ENCODE measurements at regions not wholly inside any gene's neighbourhood (a gene's known extent, or its start where the extent isn't known, plus 50 kb on each side); places are given as distances from the start of the nearest gene placed in this dataset.

GRCh38 chr12:70154960-70155589 is 88.2 kb upstream of the CNOT2 start:
- no peak for DNase-seq (ENCODE audit: low read depth)

DNA sequence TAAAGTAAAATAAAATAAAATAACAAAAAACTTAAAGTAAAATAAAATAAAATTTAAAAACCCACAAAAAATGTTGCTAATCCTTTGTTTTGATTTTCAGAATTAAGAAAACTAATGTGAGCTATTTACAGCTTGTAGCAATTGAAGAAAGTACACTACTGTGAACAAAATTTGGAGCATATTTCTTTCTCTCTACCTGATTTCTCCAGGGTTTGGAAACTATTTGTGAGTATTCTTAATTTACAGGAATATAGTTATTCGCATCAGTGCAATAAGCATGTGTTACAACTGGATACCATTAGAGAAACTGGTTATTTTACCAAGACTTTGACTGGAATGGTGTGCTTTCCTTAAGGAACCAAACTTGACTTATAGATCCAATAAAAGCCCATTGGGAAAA is 86.1 kb upstream of the CNOT2 start:
- DNase-seq (ENCODE audit: low read depth) = no peak

DNA sequence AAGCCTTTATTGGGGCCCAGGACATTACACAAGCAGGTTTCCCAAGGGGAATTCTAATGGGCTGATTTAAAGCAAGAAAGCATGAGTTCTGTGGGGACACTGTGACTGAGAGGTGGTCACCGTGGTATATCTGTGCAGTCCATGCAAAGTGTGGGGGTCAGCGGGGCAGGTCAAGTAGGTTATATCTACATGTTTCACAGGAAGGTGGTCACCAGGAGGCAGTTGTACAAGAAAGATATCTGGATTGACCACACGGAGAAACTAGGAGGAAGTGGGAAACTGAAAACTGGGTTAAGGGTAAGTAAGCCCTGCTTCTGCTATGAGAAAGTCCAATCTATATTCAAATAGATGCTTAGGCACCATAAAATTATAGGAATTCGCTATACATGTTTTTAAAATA is 77.8 kb upstream of the CNOT2 start:
- no peak for DNase-seq (ENCODE audit: low read depth)

DNA sequence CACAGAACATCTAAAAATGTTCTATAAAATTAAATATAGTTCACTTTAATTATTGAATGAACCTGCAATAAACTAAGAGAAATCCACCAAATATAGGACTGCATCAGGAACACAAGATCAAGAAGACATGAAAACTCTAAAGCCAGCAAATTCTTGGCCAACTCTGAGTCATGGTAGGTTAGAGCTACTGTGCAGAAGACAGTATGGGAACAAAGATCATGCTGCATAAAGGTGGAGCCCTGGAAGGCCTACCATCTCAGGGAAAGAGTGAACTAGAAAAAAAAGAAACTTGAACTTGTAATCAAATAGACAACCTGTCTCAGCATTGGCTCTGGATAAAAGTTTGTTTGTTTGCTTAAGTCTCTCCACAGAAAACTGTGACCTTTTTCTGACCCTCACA is 66.9 kb upstream of the CNOT2 start:
- DNase-seq (ENCODE audit: low read depth) = no peak

DNA sequence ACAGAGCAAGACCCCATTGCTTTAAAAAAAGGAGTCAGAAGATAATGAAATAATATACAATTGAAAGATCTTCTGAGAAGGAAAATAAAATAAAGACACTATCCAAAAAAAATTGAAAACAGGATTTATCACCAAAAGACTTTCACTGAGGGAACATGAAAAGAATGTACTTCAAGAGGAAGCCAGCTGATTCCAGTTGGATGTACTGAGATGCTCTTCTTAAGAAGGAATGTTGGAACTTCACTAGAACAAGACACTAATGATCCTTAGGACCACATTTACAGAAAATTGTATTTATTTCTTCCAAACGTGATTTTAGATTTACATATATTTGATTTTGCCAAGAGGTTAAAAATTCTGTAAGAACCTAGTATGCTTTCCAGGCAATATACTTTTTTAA is 65.6 kb upstream of the CNOT2 start:
- no peak for DNase-seq (ENCODE audit: low read depth)

GRCh38 chr12:70178038-70178437 is 65.2 kb upstream of the CNOT2 start:
- DNase-seq (ENCODE audit: low read depth) = no peak

GRCh38 chr12:70180130-70180529 is 63.1 kb upstream of the CNOT2 start:
- no peak for DNase-seq (ENCODE audit: low read depth)

GRCh38 chr12:70185301-70185700 is 57.9 kb upstream of the CNOT2 start:
- DNase-seq (ENCODE audit: low read depth) = no peak

DNA sequence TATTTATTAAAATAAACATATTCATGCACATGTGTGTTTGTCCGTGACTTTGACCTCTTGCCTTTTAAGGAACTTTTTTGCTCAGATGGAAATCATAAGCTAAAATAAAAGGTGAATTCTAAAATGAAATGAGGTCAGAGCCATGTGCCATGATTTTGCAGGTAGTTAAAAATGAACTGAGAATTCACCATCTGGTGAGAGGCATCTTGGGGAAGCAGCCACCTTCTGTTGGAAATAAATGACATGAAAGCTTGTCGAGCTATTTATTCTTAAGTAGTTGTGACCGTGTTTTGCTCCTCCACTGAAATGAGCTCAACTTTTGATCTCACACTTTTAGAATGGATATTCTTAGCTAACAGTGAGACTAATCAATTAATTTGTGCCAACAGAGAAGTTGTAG is 56.8 kb upstream of the CNOT2 start:
- DNase-seq (ENCODE audit: low read depth) = no peak

DNA sequence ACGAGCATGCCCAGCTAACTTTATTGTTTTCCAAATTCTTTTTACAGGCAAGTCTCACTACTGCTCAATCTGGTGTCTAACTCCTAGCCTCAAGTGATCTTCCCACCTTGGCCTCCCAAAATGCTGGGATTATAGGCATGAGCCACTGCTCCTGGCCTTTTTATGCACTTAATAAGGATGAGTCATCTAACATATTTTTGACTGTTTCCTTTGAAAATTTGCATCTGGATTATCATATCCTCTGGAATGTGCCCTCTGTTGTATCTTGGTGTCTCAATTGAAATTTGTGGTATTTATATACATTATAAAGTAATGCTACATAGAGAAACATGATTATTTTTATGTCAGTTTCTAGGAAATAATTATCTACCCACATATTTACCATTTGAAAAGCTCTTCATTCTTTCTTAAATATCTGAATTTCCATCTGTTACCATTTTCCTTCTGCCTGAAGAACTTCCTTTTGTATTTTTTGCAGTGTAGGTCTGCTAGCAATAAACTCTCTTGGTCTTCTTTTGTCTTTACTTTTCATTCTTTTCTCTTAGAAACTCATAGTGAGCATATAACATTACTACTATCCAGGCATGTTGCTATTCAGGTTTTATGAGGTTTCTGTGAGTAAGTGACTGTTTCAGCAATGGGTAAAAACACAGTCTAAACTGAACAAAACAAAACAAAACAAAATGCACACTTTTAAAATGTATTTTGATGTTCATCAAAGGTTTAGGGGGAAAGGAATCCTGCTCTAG is 52.8 kb upstream of the CNOT2 start:
- DNase-seq (ENCODE audit: low read depth) = no peak
